ENCODE measurements at regions not wholly inside any gene's neighbourhood (a gene's known extent, or its start where the extent isn't known, plus 50 kb on each side); places are given as distances from the start of the nearest gene placed in this dataset.
"Not testable (repeated sequence)": the region's sequence is repeated elsewhere in the genome, so short reads cannot be mapped to it uniquely, and the experiment has no call there.

DNA sequence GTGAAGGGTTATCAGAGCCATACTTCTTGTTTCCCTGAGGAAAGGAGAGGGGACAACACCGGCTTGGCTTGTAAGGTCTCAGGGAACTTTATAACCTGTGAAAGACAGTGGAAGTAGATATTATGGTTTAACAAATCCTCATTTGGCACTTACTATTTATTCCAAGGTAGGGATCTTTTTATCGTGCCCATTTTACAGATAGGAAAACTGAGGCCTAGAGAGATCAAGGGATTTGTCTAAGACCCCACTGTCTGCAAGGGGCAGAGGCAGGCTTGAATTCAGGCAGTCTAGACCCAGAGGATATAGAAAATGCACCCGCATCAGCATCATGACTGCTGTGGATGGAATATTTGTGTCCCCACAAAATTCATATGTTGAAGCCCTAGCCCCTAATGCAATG is 118.4 kb upstream of the CST7 start:
- in situ Hi-C loops (cut with MboI; ENCODE audit: low sequenced_read_pairs) = no loop called here

DNA sequence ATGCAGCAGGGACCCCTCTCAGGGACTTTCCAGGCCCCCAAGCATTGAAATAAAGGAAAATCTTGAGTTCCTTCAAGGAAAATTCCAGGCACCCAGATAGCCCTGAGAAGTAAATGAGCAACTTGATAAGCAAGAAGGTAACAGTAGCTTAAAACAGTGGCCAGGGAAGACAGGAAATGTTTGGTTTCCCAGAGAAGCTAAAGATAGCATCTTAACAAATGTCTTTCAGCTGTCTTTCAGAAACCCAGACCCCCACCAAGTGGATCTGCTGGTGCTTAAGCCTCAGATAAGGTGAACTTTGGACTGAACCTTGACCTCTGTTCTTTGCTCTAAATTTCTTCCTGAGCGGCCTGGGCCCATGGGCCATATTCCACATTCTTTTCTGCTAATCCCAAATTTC is 117.8 kb upstream of the CST7 start:
- in situ Hi-C loops (cut with MboI; ENCODE audit: low sequenced_read_pairs) = no loop called here

DNA sequence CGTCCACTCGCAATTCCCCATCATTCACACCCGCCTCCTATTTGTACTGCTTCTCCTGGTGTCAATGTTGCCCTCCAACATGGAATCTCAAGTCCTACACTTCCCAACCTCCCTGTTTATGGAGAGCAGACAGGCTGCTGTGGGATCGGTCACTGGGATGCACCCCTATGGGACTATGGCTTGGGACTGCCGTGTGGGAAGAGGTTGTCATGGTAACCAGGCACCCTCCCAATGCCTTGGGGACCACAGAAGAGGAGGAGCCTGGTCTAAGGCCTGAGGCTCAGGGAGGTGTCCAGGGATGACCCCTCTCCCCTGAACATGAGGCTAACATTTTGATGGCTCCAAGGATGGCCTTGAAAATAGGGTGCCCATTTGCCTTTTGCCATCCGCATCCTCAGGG is 116.6 kb upstream of the CST7 start:
- in situ Hi-C loops (cut with MboI; ENCODE audit: low sequenced_read_pairs) = no loop called here

DNA sequence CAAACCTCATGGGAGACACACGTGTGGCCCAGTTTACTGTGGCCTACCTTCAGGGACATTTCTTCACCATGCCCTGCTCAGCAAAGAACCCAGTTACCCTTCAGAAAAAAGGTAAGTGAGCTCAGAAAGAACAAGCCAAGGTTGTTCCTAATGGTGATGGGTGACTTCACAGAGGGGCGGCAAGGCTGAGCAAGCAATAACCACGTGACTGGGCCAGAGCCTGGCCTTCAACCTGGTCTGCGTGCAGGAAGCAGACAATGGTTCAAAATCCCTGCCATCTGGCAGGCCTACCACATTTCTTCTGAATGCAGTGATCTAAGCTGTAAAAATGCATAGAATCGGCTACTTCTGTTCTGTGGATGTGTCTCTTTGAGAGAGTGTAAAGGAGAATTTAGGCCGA is 115.5 kb upstream of the CST7 start:
- in situ Hi-C loops (cut with MboI; ENCODE audit: low sequenced_read_pairs) = no loop called here

DNA sequence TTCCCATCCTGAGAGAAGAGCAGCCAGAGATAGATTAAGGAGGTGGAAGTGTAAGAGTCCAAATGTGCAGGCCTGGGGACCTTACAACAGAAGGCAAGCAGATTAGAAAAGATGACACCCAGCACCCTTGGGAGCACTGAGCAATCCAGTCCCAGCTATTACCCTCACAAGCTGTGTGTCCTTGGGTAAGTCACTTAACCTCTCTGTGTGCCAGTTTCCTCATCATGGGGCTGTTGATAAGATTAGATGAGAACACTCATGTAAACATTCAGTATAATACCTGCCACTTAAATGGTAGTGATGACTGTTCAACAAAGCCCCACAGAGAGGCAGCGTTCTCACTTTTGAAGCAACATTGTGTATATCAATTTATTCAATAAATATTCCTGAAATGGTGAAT is 114.8 kb upstream of the CST7 start:
- in situ Hi-C loops (cut with MboI; ENCODE audit: low sequenced_read_pairs) = no loop called here

DNA sequence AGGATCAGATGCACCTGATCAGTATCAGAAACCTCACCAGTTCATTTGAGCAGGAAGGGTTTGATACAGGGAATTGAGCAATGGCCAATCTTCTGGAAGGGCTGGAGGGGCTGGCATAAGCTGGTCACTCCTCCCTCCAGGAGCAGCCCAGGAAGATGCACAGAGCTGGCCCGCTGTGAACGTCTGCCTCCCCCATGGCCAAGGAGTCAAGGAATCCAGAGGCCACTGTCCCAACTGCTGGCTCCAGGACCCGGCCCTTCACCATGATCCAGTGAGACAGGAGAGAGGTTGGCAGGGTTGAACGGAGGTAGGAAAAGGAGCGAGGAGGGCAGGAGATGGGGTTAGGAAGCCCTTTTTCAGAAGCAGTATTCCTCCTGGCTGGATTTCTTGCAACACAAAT is 113.9 kb upstream of the CST7 start:
- in situ Hi-C loops (cut with MboI; ENCODE audit: low sequenced_read_pairs) = no loop called here

DNA sequence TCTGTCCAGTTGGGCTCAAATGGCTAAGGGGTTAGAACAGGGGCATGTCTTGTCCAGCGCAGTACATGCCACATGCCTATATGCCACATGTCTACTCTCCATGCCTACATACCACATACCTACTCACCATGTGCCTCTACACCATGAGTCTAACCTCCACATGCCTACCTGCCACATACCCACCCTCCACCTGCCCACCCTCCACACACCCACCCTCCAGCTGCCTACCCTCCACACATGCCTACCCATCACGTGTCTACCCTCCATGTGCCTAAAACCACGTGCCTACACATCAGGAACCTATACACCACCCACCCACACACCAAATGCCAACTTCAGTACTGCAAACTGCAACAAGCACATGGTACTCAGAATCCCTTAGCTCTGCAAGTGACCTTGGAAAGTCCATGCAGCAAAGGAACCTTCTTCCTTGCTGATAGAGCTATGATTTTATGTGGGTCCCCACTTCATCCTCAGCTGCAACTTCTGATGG is 113.0 kb upstream of the CST7 start:
- in situ Hi-C loops (cut with MboI; ENCODE audit: low sequenced_read_pairs) = no loop called here

DNA sequence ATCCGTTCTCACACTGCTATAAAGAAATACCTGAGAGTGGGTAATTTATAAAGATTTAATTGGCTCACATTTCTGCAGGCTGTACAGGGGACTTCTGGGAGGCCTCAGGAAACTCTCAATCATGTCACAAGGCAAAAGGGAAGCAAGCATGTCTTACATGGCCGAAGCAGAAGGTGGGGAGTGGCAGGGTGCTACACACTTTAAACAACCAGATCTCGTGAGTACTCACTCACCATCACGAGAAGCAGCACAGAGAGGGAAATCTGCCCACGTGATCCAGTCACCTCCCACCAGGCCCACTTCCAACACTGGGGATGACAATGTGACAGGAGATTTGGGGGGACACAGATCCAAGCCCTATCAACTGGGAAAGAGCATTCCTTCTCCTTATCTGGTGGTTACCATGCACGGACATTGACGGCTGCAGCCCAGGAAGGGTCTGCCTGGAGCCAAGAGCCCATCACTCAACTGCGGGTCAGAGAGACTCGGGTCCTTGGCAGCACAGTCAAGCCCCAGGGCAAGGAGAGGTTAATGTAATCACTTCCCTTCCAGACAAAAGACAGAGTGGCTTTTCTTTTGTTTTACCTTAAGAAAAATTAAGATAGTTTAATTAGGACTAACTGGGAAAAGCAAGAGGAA is 112.3 kb upstream of the CST7 start:
- in situ Hi-C loops (cut with MboI; ENCODE audit: low sequenced_read_pairs) = no loop called here

DNA sequence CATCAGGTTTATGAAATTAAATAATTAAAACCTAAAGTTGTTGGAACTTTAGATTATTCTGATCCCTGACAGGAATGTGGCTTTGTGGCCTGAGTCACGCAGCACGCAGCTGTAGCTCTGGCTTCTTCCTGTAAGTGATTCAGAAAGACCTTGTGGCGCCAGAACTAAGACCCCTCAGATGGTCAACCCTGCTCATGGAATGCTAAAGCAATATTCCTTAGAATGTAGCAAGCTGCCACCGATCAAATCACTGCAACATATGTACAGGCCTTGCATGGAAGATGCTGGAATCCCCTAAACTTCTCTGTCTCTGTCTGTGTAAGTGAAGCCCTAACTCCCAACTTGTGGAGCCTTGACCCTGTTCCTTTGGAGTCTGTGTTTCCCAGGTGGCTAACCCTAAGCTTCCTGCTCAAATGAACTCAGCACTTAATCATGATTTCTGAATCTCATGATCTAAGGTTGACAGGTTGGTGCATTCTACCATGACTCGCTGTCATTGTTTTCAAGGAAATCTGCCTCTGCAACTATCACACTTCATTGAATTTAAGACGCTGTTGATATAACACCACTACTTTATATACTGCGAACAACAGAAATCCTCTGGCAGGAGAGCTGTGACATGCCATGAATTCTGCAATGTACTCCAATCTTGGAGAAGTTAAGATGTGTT is 111.2 kb upstream of the CST7 start:
- in situ Hi-C loops (cut with MboI; ENCODE audit: low sequenced_read_pairs) = no loop called here

DNA sequence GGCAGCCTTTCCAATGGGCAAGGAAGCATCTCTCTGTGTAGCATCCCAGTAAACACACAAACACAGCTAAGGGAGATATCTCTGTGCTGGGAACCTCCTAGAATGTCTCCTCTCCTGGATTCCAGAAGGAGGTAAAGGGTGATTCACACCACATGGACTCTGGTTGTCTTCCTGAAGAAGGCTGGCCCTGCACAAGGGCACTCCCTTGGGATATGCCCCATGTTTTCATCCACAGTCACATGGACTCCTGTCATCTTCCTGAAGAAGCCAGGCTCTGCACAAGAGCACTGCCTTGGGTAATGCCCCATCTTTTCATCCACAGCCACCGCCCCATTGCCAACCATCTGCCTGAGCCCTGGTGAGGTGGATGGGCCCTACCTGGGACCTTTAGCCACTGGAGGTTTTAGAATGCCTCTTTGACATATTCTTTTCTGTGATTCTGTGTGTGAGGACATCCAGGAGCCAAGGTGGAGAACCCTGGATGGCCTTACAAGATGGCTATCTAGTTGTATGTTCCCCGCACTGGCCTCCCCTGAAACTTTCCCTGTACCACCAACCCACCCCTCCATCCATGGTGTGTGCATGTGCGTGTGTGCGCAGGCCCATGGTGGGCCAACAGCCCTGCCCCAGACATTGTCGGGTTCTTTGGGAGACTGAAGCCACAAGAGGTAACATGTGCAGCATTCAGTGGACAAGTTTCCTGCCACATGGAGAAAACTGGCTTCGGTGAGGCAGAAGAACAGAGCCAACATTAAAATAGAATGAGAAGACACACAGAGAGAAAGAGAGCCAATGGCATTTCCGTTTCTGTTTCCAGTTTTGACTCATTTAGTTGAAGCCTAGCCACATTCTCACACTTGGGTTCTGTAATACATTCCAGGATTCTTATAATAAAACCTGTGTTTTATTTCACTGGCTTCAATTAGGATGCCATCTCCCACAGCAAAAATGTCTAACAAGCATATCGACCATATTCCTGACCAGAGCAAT is 110.2 kb upstream of the CST7 start:
- in situ Hi-C loops (cut with MboI; ENCODE audit: low sequenced_read_pairs) = no loop called here

DNA sequence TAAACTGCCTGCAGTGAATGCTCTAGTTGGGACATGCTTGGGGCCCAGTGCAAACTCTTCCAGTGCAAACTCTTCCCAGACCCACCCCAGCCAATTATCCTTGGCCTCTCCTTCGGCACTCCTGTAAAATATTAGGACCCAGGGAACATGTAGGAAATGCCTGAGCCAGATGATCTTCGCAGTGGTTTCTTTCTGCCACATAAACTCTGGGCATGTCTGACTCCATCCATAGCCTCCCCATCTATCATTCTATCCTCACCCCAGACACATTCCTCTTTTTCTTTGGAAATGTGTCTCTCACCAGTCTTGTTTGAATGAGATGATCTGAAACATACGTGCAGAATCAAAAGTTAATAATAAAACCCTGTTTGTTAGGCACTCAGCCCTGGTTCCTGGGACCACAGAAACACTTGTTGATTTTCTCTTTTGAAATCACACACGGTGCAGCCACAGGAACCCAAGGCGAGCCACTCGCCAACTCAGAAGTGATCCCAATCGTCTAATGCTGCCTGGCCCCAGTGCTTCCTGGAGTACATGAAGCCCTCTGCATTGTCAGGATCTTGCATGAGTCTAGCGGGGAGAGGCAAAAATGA is 108.9 kb upstream of the CST7 start:
- in situ Hi-C loops (cut with MboI; ENCODE audit: low sequenced_read_pairs) = no loop called here

DNA sequence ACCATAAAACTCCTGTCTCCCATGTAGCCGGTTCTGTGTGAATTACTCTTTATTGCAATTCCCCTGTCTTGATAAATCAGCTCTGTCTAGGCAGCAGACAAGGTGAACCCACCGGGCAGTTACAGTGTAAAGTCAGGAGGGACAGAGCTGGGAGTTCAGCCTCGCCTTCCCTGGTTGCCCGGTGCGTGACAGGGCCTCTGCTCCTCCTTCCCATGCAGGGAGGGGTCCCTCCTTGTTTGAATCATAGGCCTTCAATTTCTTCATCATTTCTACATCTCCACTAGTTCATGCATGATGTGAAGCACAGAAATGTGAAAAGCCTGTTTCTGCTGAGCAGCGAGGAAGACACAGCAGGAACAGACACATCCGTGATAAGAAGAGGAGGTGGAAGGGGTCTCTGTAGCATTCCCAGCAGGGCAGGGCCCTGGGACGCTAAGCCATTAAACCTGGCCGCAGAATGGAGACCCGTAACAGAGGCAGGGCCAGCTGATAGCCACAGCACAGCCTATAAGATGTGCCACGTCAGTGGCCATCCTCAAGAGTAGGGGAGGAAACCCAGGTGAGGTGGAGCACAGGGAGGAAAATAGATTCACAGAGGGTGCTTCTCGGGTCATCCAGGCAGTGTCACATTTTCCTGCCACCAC is 106.7 kb upstream of the CST7 start:
- in situ Hi-C loops (cut with MboI; ENCODE audit: low sequenced_read_pairs) = no loop called here

DNA sequence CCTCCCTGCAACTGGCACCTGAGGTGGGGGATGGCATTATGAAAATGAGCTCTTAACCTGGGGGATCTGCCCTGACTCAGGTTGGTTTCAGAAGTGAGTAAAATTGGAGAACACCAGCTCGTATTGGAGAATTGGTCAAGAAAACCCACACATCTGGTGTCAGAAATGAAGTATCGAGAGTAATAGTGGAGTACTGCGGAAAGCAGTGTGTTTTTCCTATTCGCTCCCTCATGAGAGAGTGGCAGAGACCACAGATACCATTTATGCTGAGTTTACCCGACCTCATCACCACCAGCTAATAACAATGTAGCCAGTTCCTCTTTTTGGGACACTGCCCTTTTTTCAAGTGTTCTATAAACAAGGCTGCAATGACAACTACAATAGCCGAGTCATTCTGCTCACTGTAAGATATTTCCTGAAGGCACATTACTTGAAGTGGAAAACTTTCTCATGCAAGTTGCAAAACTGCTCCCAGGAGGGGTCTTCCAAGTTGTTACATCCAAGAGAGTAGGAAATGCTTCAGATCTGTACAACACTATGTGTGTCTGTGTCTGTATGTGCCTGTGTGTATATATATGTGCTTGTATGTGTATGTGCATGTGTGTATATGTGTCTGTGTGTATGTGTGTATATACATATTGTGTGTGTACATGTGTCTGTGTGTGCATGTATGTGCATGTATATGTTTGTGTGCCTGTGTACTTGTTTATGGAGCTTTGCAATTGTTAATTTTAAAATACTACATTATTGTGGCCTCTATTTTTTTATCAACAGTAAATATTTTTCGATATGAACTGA is 106.0 kb upstream of the CST7 start:
- in situ Hi-C loops (cut with MboI; ENCODE audit: low sequenced_read_pairs) = no loop called here

DNA sequence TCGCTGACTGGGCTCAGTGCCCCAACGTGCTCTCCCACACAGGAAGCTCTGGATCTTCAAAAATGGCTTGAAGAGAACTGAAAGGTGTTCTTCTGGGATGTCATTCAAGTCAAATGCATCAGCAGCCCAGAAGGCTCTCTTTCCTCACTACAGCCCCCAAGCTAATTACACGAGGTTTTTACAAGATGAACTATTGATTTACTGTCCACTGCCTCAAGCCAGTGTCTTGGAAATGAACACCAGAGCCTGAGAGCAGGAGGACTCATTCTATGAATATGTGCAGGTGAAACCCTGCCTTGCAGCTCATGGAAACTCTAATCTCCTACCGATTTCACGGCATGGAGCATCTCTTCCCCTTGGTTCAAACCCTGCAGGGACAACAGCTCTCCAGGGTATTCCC is 98.9 kb upstream of the CST7 start:
- in situ Hi-C loops (cut with MboI; ENCODE audit: low sequenced_read_pairs) = no loop called here

DNA sequence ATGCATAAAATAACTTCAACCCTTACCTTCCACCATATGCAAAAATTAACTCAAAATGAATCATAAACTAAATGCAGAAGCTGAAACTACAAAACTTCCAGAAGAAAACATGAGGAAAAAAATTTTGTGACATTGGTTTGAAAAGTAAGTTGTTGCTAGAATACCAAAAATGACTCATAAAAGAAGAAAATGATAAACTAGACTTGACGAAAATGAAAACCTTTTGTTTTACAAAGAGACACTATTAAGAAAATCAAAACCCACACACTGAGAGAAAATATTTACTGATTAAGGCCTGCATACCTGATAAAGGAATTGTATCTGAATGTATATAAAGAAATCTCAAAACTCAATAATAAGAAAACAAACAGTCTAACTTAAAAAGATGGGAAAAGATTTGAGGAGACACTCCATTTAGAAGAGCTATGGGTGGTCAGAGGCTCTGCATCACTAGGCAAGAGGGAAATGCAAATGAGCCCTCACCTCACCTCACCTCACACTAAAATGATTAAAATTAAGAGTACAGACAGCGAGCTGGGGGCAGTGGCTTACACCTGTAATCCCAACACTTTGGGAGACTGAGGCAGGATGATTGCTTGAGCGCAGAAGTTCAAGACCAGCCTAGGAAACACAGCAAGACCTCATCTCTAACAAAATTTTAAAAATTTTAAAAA is 97.6 kb upstream of the CST7 start:
- in situ Hi-C loops (cut with MboI; ENCODE audit: low sequenced_read_pairs) = no loop called here

DNA sequence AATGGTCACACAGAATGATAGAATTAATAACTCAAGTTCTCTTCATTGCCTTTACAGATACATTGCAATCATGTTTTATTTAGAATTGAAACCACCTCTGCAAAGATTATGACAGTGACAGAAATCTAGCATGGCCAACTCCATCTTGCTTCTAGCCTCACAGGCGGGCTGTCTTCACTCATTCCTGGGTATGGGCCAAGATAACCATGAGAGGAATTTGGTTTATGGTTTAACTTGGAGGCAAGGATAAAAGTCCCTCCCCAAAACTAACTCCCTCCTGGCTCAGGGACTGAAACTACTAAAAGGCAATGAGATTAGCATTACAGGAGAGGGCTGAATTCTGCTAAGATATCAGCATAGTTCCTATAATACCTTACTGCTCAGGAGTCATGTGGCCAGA is 95.2 kb upstream of the CST7 start:
- in situ Hi-C loops (cut with MboI; ENCODE audit: low sequenced_read_pairs) = no loop called here

DNA sequence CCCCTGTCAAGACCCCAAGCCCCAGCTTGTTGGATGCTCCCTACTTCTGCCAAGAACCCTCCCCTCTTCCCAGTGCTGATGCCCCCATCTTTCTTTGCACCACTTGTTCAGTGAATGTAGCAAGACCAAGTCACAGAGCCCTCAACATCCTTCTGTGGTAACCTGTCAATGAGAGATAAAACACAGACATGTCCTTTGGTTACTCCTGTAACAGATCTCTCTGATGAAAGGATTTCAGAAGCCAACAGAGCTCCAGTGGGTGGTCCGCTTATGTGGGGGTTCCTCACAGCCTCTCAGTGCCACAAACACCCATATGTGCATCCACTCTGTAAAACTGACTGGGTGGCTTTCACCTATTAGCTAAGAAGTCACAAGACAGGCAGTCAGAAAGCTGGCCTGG is 93.2 kb upstream of the CST7 start:
- in situ Hi-C loops (cut with MboI; ENCODE audit: low sequenced_read_pairs) = no loop called here

DNA sequence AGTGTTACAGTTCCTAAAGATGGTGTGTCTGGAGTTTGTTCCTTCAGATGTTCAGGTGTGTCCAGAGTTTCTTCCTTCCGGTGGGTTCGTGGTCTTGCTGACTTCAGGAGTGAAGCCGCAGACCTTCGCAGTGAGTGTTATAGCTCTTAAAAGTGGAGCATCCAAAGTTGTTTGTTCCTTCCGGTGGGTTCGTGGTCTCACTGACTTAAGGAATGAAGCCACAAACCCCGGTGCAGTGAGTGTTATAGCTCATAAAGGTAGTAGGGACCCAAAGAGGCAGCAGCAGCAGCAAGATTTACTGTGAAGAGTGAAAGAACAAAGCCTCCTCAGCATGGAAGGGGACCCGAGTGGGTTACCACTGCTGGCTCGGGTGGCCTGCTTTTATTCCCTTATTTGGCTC is 90.6 kb upstream of the CST7 start:
- in situ Hi-C loops (cut with MboI; ENCODE audit: low sequenced_read_pairs) = not testable (repeated sequence)

DNA sequence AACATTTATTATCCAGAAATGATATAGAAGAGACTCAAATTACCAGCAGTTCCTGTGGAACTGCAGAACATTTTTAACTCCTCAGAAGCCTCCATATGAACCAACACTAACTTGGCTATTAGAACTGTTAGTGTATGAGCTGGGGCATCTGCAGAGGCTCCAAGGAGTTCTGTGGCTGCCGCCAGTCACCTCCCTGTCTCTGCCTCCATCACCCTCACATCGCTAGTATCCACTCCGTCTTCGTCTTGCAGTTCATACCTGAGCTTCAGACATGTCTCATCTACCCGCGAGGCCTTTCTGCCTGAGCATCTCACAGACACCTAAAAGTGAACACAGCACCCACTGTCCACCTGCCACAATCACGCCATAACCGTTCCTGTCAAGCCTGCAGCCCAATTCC is 89.5 kb upstream of the CST7 start:
- in situ Hi-C loops (cut with MboI; ENCODE audit: low sequenced_read_pairs) = no loop called here
